K562 (cell line): ENCODE measurements at regions not wholly inside any gene's neighbourhood (a gene's known extent, or its start where the extent isn't known, plus 50 kb on each side); places are given as distances from the start of the nearest gene placed in this dataset.

ENCODE experiments used
- ATAC-seq: fragments of 200-7000 bp; cut with Tn5 transposase; 3 replicates; pipeline ENCODE4 v1.9.1; 2020; ENCODE audit warnings: moderate library complexity
- BruUV-seq: library from RNA; stranded (reverse); fragments of 400-500 nt; replicated peaks from 2 replicates; lab custom pipeline; 2021; lab: Mats Ljungman, UMichigan
- CTCF ChIA-PET: fragments of 300-600 bp; formaldehyde crosslinking; extraction: SDS; loops from one replicate; lab custom pipeline; 2021; ENCODE audit warnings: low intra/inter-chr PET ratio; lab: Yijun Ruan, JAX
- POLR2A ChIA-PET: fragments of 300-600, 350-650 bp; sonication (Branson Sonifier 250); formaldehyde crosslinking; extraction: SDS; loops from one replicate; lab custom pipeline; 2021; ENCODE audit warnings: antibody characterized with exemption, inconsistent platforms; lab: Yijun Ruan, JAX
- DNase-seq, 4 experiments: peaks; one replicate each; pipeline versions ENCODE4 v3.0.0 to v3.0.0-alpha.2; 2011 to 2018; ENCODE audit warnings: low spot score in 3 of 4, mixed read lengths in 3 of 4; ENCODE audit errors: extremely low read depth in 1 of 4
- FAIRE-seq: peaks from 2 replicates; lab custom pipeline; 2011; peaks lifted over from hg19 to GRCh38; lab: Jason Lieb, UNC
- H2AFZ ChIP-seq: 2 replicates; pipeline ENCODE4 v1.6.0; 2011; ENCODE audit warnings: low read depth, low read length, control low read depth, inconsistent platforms
- H3K27ac ChIP-seq: fragments of 200-600 bp; 3 replicates; pipeline ENCODE4 v1.8.0; 2011; ENCODE audit warnings: low read depth, mild to moderate bottlenecking, control low read depth, inconsistent platforms, low read length, moderate library complexity, mixed read lengths; ENCODE audit errors: extremely low read depth
- H3K27me3 ChIP-seq, 2 experiments: fragments of 300-600 bp in 1 of 2; 2 replicates in 1 of 2; 3 replicates in 1 of 2; pipeline versions ENCODE4 v1.6.0 to v1.8.0; 2011; ENCODE audit warnings: inconsistent platforms in 2 of 2, low read length in 2 of 2, mild to moderate bottlenecking in 1 of 2, mixed read lengths in 1 of 2, moderate library complexity in 1 of 2; ENCODE audit not compliant: control insufficient read depth in 2 of 2, insufficient read depth in 2 of 2
- H3K36me3 ChIP-seq: fragments of 300-600 bp; 3 replicates; pipeline ENCODE4 v1.8.0; 2011; ENCODE audit warnings: mild to moderate bottlenecking, low read length, inconsistent platforms; ENCODE audit not compliant: control insufficient read depth, insufficient read depth
- H3K4me1 ChIP-seq, 2 experiments: fragments of 200-600 bp in 1 of 2; replicated peaks in 1 of 2; 2 replicates in 1 of 2; 3 replicates in 1 of 2; pipeline versions ENCODE4 v1.5.1 to v1.8.0; 2011; ENCODE audit warnings: inconsistent platforms in 2 of 2, low read length in 2 of 2, mild to moderate bottlenecking in 1 of 2, mixed read lengths in 1 of 2, moderate library complexity in 1 of 2; ENCODE audit not compliant: control insufficient read depth in 2 of 2, insufficient read depth in 2 of 2
- H3K4me2 ChIP-seq: 2 replicates; pipeline ENCODE4 v1.6.1; 2011; ENCODE audit warnings: low read length, control low read depth, inconsistent platforms, mixed read lengths; ENCODE audit not compliant: insufficient read depth
- H3K4me3 ChIP-seq: fragments of 200-600 bp; sonication (generic), shearing (Covaris generic); 2 replicates; pipeline ENCODE4 v1.5.1; 2016; ENCODE audit warnings: control low read depth, inconsistent platforms
- H3K79me2 ChIP-seq: fragments of 200-600 bp; 3 replicates; pipeline ENCODE4 v1.8.0; 2011; ENCODE audit warnings: low read length, inconsistent platforms; ENCODE audit not compliant: control insufficient read depth, insufficient read depth
- H3K9ac ChIP-seq, 2 experiments: 2 replicates each; pipeline versions ENCODE4 v1.6.0 to v1.6.1; 2011; ENCODE audit warnings: low read depth in 2 of 2, low read length in 2 of 2, control low read depth in 1 of 2, inconsistent platforms in 1 of 2, mild to moderate bottlenecking in 1 of 2, mixed read lengths in 1 of 2; ENCODE audit not compliant: insufficient read depth in 1 of 2
- H3K9me1 ChIP-seq: one replicate; pipeline ENCODE4 v1.6.0; 2011; ENCODE audit warnings: inconsistent platforms, mild to moderate bottlenecking, low read length, moderate library complexity; ENCODE audit not compliant: control insufficient read depth, insufficient read depth
- H3K9me3 ChIP-seq: replicated peaks from 2 replicates; pipeline ENCODE4 v1.5.1; 2011; ENCODE audit warnings: low read depth, low read length, inconsistent platforms; ENCODE audit not compliant: control insufficient read depth, insufficient read depth
- H4K20me1 ChIP-seq: replicated peaks from 2 replicates; pipeline ENCODE4 v1.6.1; 2011; ENCODE audit warnings: low read length, inconsistent platforms, mixed read lengths; ENCODE audit not compliant: control insufficient read depth, insufficient read depth
- BMI1 ChIP-seq: fragments of 150-350 bp; IDR thresholded peaks from 2 replicates; pipeline ENCODE4 v1.6.1; 2014; ENCODE audit warnings: low read length
- CHAMP1 ChIP-seq: fragments of 450-650 bp; IDR thresholded peaks from 2 replicates; pipeline ENCODE4 v1.6.1; 2016; ENCODE audit warnings: mild to moderate bottlenecking
- HNRNPL ChIP-seq: fragments of 200-400 bp; formaldehyde crosslinking; IDR thresholded peaks from 2 replicates; pipeline ENCODE4 v1.6.1; 2017; ENCODE audit warnings: low read depth, mild to moderate bottlenecking, low read length
- ID3 ChIP-seq, 2 experiments: fragments of 250-450 bp in 1 of 2; fragments of 450-650 bp in 1 of 2; sonication (Bioruptor Pico) in 1 of 2; IDR thresholded peaks; 2 replicates each; pipeline versions ENCODE4 v1.6.1 to v1.8.0; 2016 to 2021; ENCODE audit warnings: mild to moderate bottlenecking in 2 of 2, moderate library complexity in 2 of 2, missing compliant biosample characterization in 1 of 2, missing genetic modification characterization in 1 of 2
- KLF10 ChIP-seq: fragments of 250-450 bp; sonication (Bioruptor Pico); IDR thresholded peaks from 2 replicates; pipeline ENCODE4 v1.6.1; 2021; ENCODE audit warnings: matching md5 sums
- KLF13 ChIP-seq: fragments of 450-650 bp; IDR thresholded peaks from 2 replicates; pipeline ENCODE4 v1.6.1; 2016; ENCODE audit warnings: missing genetic modification characterization, low read depth, mild to moderate bottlenecking, missing compliant biosample characterization, moderate library complexity, borderline replicate concordance
- MAFK ChIP-seq: IDR thresholded peaks from 2 replicates; pipeline ENCODE4 v1.6.1; 2011; ENCODE audit warnings: low read length, improper control_type of control experiment
- NBN ChIP-seq: fragments of 450-650 bp; IDR thresholded peaks from 2 replicates; pipeline ENCODE4 v1.6.1; 2016; ENCODE audit warnings: low read depth, mild to moderate bottlenecking
- NFXL1 ChIP-seq: fragments of 450-650 bp; formaldehyde crosslinking; IDR thresholded peaks from 2 replicates; pipeline ENCODE4 v1.4.0; 2021; ENCODE audit warnings: mild to moderate bottlenecking
- NFYB ChIP-seq: IDR thresholded peaks from 2 replicates; pipeline ENCODE4 v1.6.1; 2011; ENCODE audit warnings: mild to moderate bottlenecking, moderate library complexity; ENCODE audit not compliant: insufficient read length; ENCODE audit errors: extremely low read depth
- SIRT6 ChIP-seq: IDR thresholded peaks from one replicate; pipeline ENCODE4 v1.6.1; 2012; ENCODE audit warnings: low read depth, mild to moderate bottlenecking, control low read depth, inconsistent platforms, low read length, moderate library complexity
- SLC30A9 ChIP-seq: fragments of 250-450 bp; sonication (Bioruptor Pico); IDR thresholded peaks from 2 replicates; pipeline ENCODE4 v1.8.0; 2022; ENCODE audit warnings: mild to moderate bottlenecking, moderate library complexity
- THAP12 ChIP-seq: fragments of 250-450 bp; sonication (Bioruptor Pico); IDR thresholded peaks from 2 replicates; pipeline ENCODE4 v1.9.0; 2021; ENCODE audit warnings: mild to moderate bottlenecking, inconsistent platforms
- THRB ChIP-seq: fragments of 450-650 bp; formaldehyde crosslinking; conservative IDR thresholded peaks from 2 replicates; pipeline ENCODE4 v1.4.0; 2022; ENCODE audit warnings: mild to moderate bottlenecking, missing genetic modification characterization
- WGBS: fragments of 100-300 bp; shearing (Covaris generic); methylation state at CpG from one replicate; pipeline ENCODE4 v1.1.6; 2016; ENCODE audit warnings: low coverage, mixed read lengths; ENCODE audit not compliant: insufficient coverage; ENCODE audit errors: missing lambda C conversion rate; 5-methylcytosine and 5-hydroxymethylcytosine counted together
- in situ Hi-C: fragments of 300-500 bp; cut with MboI; formaldehyde crosslinking; loops from 4 replicates; pipeline ENCODE4 v1.15.0; 2018; ENCODE audit warnings: inconsistent platforms, mixed read lengths
- intact Hi-C: fragments of 100-400 bp; cut with micrococcal nuclease; formaldehyde crosslinking; loops from 2 replicates; pipeline ENCODE4 v1.14.2; 2022

- TF ChIP-seq SLC30A9 (CRISPR knock-in tag) (no peak), KLF10 (CRISPR knock-in tag) (no peak), ID3 (CRISPR knock-in tag; IDR thresholded peaks at IDR 0.05) (no peak), ID3 (tag; IDR thresholded peaks at IDR 0.05) (no peak)
Measured at GRCh38 chr5:54748527-54748926, 231.0 kb downstream of the SNX18 start (continued).

- H3K27me3 ChIP-seq = no peaks in the 10 kb centered on the region
- in situ Hi-C loops = no loop called here
- ATAC-seq (no peak), FAIRE-seq (no peak), DNase-seq (no peak)
- H3K79me2 ChIP-seq = no peaks in the 10 kb centered on the region
- peaks cover 13 to 41% of the 10 kb centered on the region in 2 experiments for H3K4me1 ChIP-seq
- intact Hi-C loops = no loop called here
- 85% methylated on average over 10 of the region's 10 CpGs for WGBS
- no peak overlapping the region for H3K4me3 ChIP-seq
- BruUV-seq = no TSS peak
- no peak overlapping the region; the same call in 2 of the 3 replicates for H3K27ac ChIP-seq
- no peaks in the 10 kb centered on the region for H4K20me1 ChIP-seq
- ChIA-PET POLR2A (no interaction called here), CTCF (no interaction called here)
- no peaks in the 10 kb centered on the region for H3K9me1 ChIP-seq
- H3K4me2 ChIP-seq = no peak overlapping the region
- H2AFZ ChIP-seq = peak overlapping the region; percentile 49; the same call in 1 of the 2 replicates
- H3K36me3 ChIP-seq = no peaks in the 10 kb centered on the region
- no peak overlapping the region; a peak in 1 of 4 replicates for H3K9ac ChIP-seq
- no peaks in the 10 kb centered on the region; the same call in 1 of the 2 replicates for H3K9me3 ChIP-seq
- TF ChIP-seq HNRNPL (no peak), THRB (CRISPR knock-in tag) (no peak), BMI1 (no peak), CHAMP1 (no peak), THAP12 (no peak), SIRT6 (no peak), NBN (no peak), KLF13 (no peak), NFYB (no peak), NFXL1 (CRISPR knock-in tag) (no peak), MAFK (no peak)
Measured at GRCh38 chr5:54746777-54747398, 229.3 kb downstream of the SNX18 start.
